ENCODE measurements at regions not wholly inside any gene's neighbourhood (a gene's known extent, or its start where the extent isn't known, plus 50 kb on each side); places are given as distances from the start of the nearest gene placed in this dataset.

DNA sequence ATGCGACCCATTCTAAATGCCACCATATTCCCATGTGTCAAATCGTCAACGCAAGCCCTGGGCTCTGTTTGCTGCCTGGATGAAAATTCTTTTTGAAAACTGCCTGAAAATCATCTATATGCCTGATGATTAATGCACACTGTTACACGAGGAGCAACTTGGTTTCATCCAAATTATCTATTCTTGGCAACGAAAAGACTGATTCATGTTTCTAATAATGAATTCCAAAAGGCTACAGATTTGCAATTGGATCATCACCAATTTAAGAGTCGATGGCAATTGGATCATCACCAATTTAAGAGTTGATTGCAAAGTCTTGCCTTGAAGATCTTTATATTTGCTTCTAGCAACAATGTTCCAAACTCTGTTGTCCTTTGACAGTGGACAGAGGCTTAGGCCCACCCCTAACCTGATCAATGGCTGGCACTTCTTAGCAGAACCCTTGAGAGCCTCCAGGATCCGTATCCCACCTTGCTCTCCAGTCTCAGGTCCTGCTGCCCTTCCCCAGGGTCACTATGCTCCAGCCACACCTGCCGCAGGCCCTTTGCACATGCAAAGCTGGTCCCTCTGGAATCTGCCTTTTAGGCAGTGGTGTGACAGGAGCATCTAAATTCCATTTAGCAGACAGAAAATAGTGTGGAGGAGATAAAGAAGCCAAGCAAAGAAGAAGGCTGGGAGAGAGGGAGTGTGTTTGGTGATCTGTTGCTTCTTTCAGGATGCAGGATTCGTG lies 460.9 kb upstream of the SULF2 start:
- POLR2A ChIA-PET, result no interaction called here
- H3K27me3 Mint-ChIP-seq, result peaks cover 5% of the 10 kb centered on the region
- intact Hi-C loops (cut with micrococcal nuclease), result no loop called here
- no peak for DNase-seq
- no peaks in the 10 kb centered on the region for H3K36me3 Mint-ChIP-seq
- H3K4me1 Mint-ChIP-seq (ENCODE audit: low read depth), result no peaks in the 10 kb centered on the region
- H3K27ac Mint-ChIP-seq, result no peak overlapping the region
- H3K4me3 Mint-ChIP-seq, result no peak overlapping the region
- no peaks in the 10 kb centered on the region for H3K9me3 Mint-ChIP-seq
- CTCF ChIA-PET, result no interaction called here

DNA sequence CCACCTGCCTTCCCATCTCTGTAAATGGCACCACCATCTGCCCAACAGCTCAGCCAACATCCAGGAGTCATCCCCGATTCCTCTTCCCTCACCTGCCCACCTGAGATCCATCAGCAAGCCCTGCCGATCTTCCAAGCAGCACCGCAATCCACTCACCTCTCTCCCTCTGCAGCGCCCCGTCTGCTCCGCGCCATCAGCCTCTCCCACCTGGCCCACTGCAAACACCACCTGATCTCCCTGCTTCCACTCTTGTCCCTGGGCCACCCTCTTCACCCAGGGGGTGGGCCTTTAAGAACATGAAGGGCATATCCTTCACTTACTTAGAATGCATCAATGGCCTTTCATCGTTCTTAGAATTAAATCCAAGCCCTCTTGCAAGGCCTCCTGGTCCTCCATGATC lies 457.3 kb upstream of the SULF2 start:
- ChIA-PET CTCF (no interaction called here), POLR2A (no interaction called here)
- H3K4me1 Mint-ChIP-seq (ENCODE audit: low read depth), result no peaks in the 10 kb centered on the region
- no peak for DNase-seq
- intact Hi-C loops (cut with micrococcal nuclease), result no loop called here
- no peaks in the 10 kb centered on the region for H3K9me3 Mint-ChIP-seq
- H3K27me3 Mint-ChIP-seq, result peaks cover 10% of the 10 kb centered on the region
- no peak overlapping the region for H3K4me3 Mint-ChIP-seq
- no peaks in the 10 kb centered on the region for H3K36me3 Mint-ChIP-seq
- H3K27ac Mint-ChIP-seq, result no peak overlapping the region

DNA sequence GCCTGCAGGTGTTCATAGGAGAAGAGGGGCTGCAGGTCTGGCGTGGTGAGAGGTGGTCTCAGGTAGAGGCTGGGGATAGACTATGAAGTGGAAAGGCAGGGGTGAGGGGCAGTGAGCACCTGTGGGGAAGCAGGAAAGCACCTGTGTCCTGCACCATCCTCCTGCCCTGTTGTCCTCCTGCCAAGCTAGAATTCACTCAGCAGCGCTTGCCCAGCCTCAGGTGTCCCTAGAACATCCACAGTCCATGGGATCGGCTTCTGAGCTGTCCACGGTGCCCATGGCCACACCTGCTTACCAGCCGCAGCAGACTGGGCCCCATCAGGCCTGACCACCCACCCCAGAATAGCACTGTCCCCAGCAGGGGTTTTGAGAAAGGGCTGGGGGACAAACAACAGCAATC lies 456.2 kb upstream of the SULF2 start:
- POLR2A ChIA-PET, result no interaction called here
- Mint-ChIP-seq H3K27me3 (peaks cover 11% of the 10 kb centered on the region), H3K27ac (no peak overlapping the region), H3K4me3 (no peak overlapping the region), H3K36me3 (no peaks in the 10 kb centered on the region), H3K4me1 (ENCODE audit: low read depth) (no peaks in the 10 kb centered on the region), H3K9me3 (no peaks in the 10 kb centered on the region)
- CTCF ChIA-PET, result no interaction called here
- intact Hi-C loops (cut with micrococcal nuclease), result no loop called here
- DNase-seq, result no peak

DNA sequence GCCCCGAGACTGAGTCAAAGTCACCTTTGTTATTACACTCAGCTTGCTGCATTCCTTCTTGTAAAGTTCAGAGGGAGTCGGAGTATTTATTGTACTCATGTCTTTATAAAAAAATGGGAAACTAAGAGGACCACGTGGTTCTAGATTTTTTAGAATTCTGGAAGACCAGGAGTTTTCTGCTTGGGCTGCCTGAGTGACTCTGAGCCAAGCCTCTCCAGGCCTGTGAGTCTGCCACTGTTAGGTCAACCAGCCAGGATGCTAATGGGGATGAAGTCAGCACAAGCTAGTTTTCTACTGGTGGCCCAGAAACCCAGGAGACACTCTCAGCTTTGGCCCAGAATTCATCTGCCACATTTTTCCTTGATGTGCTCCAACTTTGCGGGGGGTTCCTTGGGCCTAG lies 453.5 kb upstream of the SULF2 start:
- ChIA-PET POLR2A (no interaction called here), CTCF (no interaction called here)
- intact Hi-C loops (cut with micrococcal nuclease), result no loop called here
- H3K27me3 Mint-ChIP-seq, result peaks cover 6% of the 10 kb centered on the region
- H3K4me1 Mint-ChIP-seq (ENCODE audit: low read depth), result no peaks in the 10 kb centered on the region
- no peaks in the 10 kb centered on the region for H3K36me3 Mint-ChIP-seq
- H3K27ac Mint-ChIP-seq, result no peak overlapping the region
- no peaks in the 10 kb centered on the region for H3K9me3 Mint-ChIP-seq
- H3K4me3 Mint-ChIP-seq, result no peak overlapping the region
- DNase-seq, result no peak

DNA sequence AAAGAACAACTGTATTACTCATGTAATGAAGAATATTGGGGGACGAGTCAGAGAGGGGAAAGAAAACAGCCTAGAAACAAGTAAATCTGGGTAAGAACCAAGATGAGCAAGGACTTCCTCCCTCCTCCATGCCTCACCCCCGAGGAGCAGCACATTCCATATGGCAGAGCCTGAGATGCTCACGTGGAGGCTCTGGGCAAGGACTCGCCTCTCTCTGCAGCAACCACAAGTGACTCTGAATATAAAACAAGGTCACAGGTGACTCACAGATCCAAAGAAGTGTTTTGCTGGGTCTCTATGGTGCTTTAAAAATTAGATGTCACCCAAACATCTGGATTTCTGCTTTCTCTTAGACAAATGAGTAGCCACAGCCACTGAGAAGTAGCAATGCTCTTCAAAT lies 453.0 kb upstream of the SULF2 start:
- ChIA-PET POLR2A (no interaction called here), CTCF (no interaction called here)
- Mint-ChIP-seq H3K9me3 (no peaks in the 10 kb centered on the region), H3K27me3 (peaks cover 6% of the 10 kb centered on the region), H3K4me3 (no peak overlapping the region), H3K36me3 (no peaks in the 10 kb centered on the region), H3K4me1 (ENCODE audit: low read depth) (no peaks in the 10 kb centered on the region), H3K27ac (no peak overlapping the region)
- no peak for DNase-seq
- intact Hi-C loops (cut with micrococcal nuclease), result no loop called here

DNA sequence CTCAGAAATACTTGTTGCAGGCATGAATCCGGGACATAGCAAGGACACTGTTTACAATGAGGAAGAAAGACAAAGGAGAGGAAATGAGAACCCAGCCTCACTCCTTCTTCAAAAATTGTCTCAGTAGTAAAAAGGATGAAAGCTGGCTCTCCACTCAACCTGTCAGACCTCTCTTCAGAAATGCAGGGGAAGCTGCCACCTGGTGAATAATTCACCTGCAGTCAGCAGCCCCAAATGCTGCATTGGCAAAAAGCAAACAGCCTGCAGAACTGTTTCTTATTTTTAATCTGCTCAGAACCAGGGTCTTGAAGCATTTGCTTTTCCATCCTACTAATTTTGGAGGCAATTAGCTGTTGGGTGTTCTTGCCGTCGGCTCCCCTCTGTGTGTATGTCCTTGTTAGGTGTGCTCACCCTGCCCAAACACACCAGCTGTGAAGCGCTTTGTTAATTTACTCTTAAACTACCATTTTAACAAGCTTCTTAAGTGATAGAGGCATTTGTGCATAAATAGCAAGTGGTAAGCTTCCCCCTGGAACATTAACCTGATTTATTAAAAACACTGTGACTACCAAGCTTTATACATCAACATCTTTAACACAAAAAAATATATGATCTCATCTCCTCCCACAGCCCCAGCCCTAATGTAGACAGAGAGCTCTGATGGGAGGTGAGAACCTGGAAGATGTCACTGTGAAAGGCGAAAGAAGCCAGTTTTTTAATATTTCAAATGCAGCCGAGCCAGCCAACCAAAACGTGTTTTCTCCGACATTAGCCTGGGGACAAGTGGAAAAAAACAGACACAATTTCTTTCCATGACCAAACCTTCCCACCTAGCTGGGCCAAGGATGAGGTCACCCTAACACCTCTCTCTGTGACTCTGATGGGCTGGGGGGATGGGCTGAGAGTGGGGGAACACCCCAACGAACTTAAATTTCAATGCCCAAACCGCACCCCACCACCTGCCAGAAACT lies 451.0 kb upstream of the SULF2 start:
- Mint-ChIP-seq H3K27ac (no peak overlapping the region), H3K9me3 (peaks cover 6% of the 10 kb centered on the region), H3K36me3 (no peaks in the 10 kb centered on the region), H3K4me3 (no peak overlapping the region), H3K27me3 (peaks cover 6% of the 10 kb centered on the region), H3K4me1 (ENCODE audit: low read depth) (no peaks in the 10 kb centered on the region)
- no peak for DNase-seq
- POLR2A ChIA-PET, result no interaction called here
- CTCF ChIA-PET, result interaction anchor here (0.5 kb wide), 1 partner anchor 86 kb away, joined by 3 read pairs; no protein-coding TSS in a partner anchor
- intact Hi-C loops (cut with micrococcal nuclease), result no loop called here

DNA sequence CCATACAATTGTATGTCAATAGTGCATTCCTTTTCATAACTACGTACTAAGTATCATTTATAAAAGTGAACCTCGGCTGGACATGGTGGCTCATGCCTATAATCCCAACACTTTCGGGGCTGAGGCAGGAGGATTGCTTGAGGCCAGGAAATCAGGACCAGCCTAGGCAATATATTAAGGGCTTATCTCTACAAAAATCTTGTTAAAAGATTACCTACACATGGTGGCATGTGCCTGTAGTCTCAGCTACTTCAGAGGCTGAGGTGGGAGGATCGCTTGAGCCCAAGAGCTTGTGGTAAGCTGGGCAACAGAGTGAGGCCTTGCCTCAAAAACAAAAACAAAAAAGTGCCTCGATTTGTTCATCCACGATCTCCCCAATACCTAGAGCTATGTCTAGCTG lies 449.7 kb upstream of the SULF2 start:
- Mint-ChIP-seq H3K4me1 (ENCODE audit: low read depth) (no peaks in the 10 kb centered on the region), H3K36me3 (no peaks in the 10 kb centered on the region), H3K4me3 (no peak overlapping the region), H3K27me3 (peaks cover 8% of the 10 kb centered on the region), H3K27ac (no peak overlapping the region), H3K9me3 (peaks cover 8% of the 10 kb centered on the region)
- ChIA-PET CTCF (no interaction called here), POLR2A (no interaction called here)
- intact Hi-C loops (cut with micrococcal nuclease), result no loop called here
- no peak for DNase-seq

DNA sequence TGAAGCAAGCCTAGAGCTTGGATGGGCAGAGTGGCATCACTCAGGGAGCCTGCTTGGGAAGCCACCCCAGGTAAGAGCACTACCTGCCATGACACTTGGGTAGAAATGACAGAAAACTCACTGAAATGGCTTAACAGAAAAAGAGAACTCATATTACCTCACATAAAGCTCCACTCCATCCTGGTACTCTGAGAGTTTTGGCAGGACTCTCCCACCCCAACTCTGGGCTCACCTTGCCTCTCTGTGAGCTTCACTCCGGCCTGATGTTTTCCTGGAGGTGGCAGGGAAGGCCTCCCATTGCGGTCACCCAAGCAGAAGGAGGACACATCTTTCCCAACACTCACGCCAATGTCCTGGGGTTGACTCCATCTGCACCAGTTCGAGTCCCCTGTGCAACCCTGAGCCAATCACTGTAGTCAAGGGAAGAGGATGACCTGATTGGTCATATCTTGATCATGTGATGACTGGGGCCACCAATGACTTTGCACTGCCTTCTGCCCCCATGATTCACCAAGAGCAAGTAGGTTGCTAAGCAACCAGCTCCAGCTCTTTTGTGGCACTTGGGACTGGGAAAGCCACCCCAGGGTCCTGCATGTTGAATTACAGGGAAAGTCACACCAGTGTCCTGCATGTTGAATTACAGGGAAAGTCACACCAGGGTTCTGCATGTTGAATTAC lies 446.1 kb upstream of the SULF2 start:
- Mint-ChIP-seq H3K36me3 (no peaks in the 10 kb centered on the region), H3K4me3 (no peak overlapping the region), H3K4me1 (ENCODE audit: low read depth) (no peaks in the 10 kb centered on the region), H3K27me3 (peaks cover 3% of the 10 kb centered on the region), H3K27ac (no peak overlapping the region), H3K9me3 (peaks cover 8% of the 10 kb centered on the region)
- no peak for DNase-seq
- POLR2A ChIA-PET, result no interaction called here
- CTCF ChIA-PET, result no interaction called here
- intact Hi-C loops (cut with micrococcal nuclease), result no loop called here

DNA sequence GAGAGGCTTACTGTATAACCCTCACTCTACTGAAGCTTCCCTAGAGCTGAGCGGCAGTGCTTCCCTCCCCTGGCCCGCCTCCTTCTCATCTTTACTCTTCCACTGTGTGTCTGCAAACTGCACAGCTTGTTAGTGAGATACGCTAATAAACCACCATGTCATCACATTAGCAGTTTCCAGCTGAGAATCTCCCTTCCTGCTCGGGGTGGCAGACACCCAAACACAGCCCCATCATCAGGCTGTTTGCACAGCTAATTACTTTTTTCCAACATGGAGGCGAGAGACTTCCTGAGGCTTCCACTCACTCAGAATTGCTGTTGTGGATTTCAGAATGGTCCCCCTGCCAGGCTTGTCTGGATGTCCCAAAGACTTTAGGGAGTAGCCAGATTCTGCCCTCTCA lies 444.9 kb upstream of the SULF2 start:
- no peak overlapping the region for H3K27ac Mint-ChIP-seq
- no peak for DNase-seq
- H3K27me3 Mint-ChIP-seq, result peaks cover 4% of the 10 kb centered on the region
- intact Hi-C loops (cut with micrococcal nuclease), result no loop called here
- POLR2A ChIA-PET, result no interaction called here
- no peak overlapping the region for H3K4me3 Mint-ChIP-seq
- no peaks in the 10 kb centered on the region for H3K4me1 Mint-ChIP-seq (ENCODE audit: low read depth)
- peaks cover 8% of the 10 kb centered on the region for H3K9me3 Mint-ChIP-seq
- CTCF ChIA-PET, result no interaction called here
- no peaks in the 10 kb centered on the region for H3K36me3 Mint-ChIP-seq

DNA sequence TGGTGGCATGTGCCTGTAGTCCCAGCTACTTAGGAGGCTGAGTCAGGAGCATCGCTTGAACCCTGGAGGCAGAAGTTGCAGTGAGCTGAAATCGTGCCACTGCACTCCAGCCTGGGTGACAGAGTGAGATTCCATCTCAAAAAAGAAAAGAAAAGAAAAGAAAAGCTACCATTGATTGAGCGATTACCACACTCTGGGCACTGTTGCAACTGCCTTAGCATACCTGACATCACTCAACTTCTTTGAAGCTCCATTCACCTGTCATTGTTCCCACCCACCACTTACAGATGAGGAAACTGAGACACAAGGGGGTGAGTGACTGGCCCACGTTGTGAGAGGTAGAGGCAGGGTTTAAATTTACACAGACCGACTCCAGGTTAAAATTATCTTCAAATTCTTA lies 442.1 kb upstream of the SULF2 start:
- H3K9me3 Mint-ChIP-seq, result peaks cover 8% of the 10 kb centered on the region
- no peak overlapping the region for H3K27ac Mint-ChIP-seq

DNA sequence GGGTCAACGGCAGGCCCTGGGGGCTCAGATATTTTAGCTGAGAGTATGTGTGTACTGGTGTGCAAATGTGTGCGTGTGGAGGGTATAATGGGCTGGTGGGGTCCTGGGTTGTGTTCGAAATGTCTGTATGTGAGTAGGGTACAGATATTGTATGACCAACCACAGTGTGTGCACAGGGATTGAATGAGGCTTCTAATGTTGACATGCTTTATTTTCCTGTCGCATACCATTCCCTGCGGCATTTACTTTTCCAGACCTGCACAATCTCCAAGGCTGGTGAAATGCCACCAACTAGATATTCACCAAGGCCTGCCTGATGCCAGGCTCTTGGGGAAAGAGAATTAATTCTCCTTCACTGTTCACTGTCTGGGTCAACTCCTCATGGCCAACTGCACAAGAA lies 441.4 kb upstream of the SULF2 start:
- no peak for DNase-seq
- Mint-ChIP-seq H3K4me3 (no peak overlapping the region), H3K9me3 (peaks cover 6% of the 10 kb centered on the region), H3K27ac (no peak overlapping the region), H3K27me3 (peaks cover 9% of the 10 kb centered on the region), H3K36me3 (no peaks in the 10 kb centered on the region), H3K4me1 (ENCODE audit: low read depth) (no peaks in the 10 kb centered on the region)
- intact Hi-C loops (cut with micrococcal nuclease), result no loop called here
- ChIA-PET CTCF (no interaction called here), POLR2A (no interaction called here)

More for the DNA sequence above, 442.1 kb upstream of the SULF2 start:
- intact Hi-C loops (cut with micrococcal nuclease), result no loop called here
- H3K27me3 Mint-ChIP-seq, result peaks cover 9% of the 10 kb centered on the region
- no peak overlapping the region for H3K4me3 Mint-ChIP-seq
- POLR2A ChIA-PET, result no interaction called here
- H3K36me3 Mint-ChIP-seq, result no peaks in the 10 kb centered on the region
- CTCF ChIA-PET, result no interaction called here
- no peaks in the 10 kb centered on the region for H3K4me1 Mint-ChIP-seq (ENCODE audit: low read depth)
- DNase-seq, result no peak

DNA sequence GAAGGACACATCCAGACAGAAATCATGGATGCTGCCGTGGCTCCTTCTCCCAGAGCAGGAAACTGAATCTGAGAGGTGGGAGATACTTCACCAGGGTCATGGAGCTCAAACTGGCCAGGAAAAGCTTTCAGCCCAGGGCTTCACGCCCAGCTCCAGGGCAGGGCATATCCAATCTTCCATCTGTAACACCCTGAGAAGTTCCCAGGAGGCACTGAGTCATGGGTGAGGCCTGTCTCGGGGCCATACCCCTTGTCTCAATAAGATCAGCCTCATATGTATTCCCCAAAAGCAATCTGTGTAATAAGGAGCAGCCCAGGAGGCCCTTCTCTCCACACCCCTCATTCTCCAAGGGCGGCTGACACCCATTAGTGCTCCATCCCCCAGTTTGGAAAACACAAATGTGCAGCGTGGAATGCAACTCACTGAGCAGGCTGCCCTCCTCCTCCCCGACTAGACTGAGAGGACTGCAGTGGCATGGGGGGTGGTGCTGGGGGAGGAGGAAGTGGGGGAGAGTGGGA lies 439.3 kb upstream of the SULF2 start:
- Mint-ChIP-seq H3K4me3 (no peak overlapping the region), H3K9me3 (no peaks in the 10 kb centered on the region), H3K27ac (no peak overlapping the region), H3K36me3 (no peaks in the 10 kb centered on the region), H3K4me1 (ENCODE audit: low read depth) (no peaks in the 10 kb centered on the region), H3K27me3 (peaks cover 7% of the 10 kb centered on the region)
- no peak for DNase-seq
- ChIA-PET CTCF (no interaction called here), POLR2A (no interaction called here)
- intact Hi-C loops (cut with micrococcal nuclease), result no loop called here

All from activated CD4-positive, alpha-beta memory T cell treated with anti-CD3 and anti-CD28 coated beads for 36 hours (primary cell).